SU-DHL-6 (cell line): ENCODE measurements at regions not wholly inside any gene's neighbourhood (a gene's known extent, or its start where the extent isn't known, plus 50 kb on each side); places are given as distances from the start of the nearest gene placed in this dataset.

Experiments
- H2AFZ ChIP-seq: fragments of 200-600 bp; sonication (generic); 2 replicates; pipeline ENCODE4 v1.6.1; 2014; ENCODE audit warnings: low read depth, mild to moderate bottlenecking, moderate library complexity, mixed read lengths, antibody characterized with exemption, low read length; ENCODE audit not compliant: severe bottlenecking
- H3F3A ChIP-seq: fragments of 200-600 bp; shearing (Covaris generic); 2 replicates; pipeline ENCODE4 v1.6.0; 2016; ENCODE audit warnings: antibody characterized with exemption, mild to moderate bottlenecking; ENCODE audit not compliant: insufficient read depth
- H3K27ac ChIP-seq: fragments of 200-600 bp; sonication (generic); 2 replicates; pipeline ENCODE4 v1.5.1; 2016; ENCODE audit warnings: low read depth, mild to moderate bottlenecking, low read length, moderate library complexity, mixed read lengths
- H3K27me3 ChIP-seq: fragments of 200-600 bp; sonication (generic), shearing (Covaris generic); 2 replicates; pipeline ENCODE4 v1.6.0; 2014; ENCODE audit warnings: mild to moderate bottlenecking, low read length
- H3K36me3 ChIP-seq: fragments of 200-600 bp; sonication (generic); 2 replicates; pipeline ENCODE4 v1.6.1; 2014; ENCODE audit warnings: mild to moderate bottlenecking, low read length, mixed read lengths
- H3K4me2 ChIP-seq: fragments of 300-600, 200-600 bp; shearing (Covaris generic), sonication (generic); 2 replicates; pipeline ENCODE4 v1.6.0; 2014; ENCODE audit warnings: low read length, low read depth, mild to moderate bottlenecking; ENCODE audit not compliant: poor library complexity, severe bottlenecking
- H3K4me3 ChIP-seq: fragments of 200-600 bp; sonication (generic); 2 replicates; pipeline ENCODE4 v1.5.1; 2014; ENCODE audit warnings: antibody characterized with exemption, low read length, mild to moderate bottlenecking, mixed read lengths; ENCODE audit not compliant: insufficient read depth, poor library complexity, severe bottlenecking
- H3K79me2 ChIP-seq: fragments of 200-600 bp; sonication (generic); 2 replicates; pipeline ENCODE4 v1.6.1; 2014; ENCODE audit warnings: mild to moderate bottlenecking, low read length, moderate library complexity; ENCODE audit not compliant: insufficient read depth
- H3K9ac ChIP-seq: fragments of 200-600 bp; sonication (generic); 2 replicates; pipeline ENCODE4 v1.7.0; 2014; ENCODE audit warnings: mild to moderate bottlenecking, low read length
- H3K9me2 ChIP-seq: fragments of 200-600 bp; sonication (generic); replicated peaks from 2 replicates; pipeline ENCODE4 v1.6.1; 2014; ENCODE audit warnings: low read length; ENCODE audit not compliant: insufficient read depth
- H3K9me3 ChIP-seq: fragments of 200-600 bp; sonication (generic); 2 replicates; pipeline ENCODE4 v1.6.1; 2014; ENCODE audit warnings: low read length, mixed read lengths; ENCODE audit not compliant: insufficient read depth
- H4K20me1 ChIP-seq: fragments of 200-600 bp; sonication (generic); 2 replicates; pipeline ENCODE4 v1.6.1; 2014; ENCODE audit warnings: low read depth, mild to moderate bottlenecking, antibody characterized with exemption, low read length, moderate library complexity, mixed read lengths
- CTCF ChIP-seq: fragments of 200-600 bp; sonication (generic); IDR thresholded peaks from one replicate; pipeline ENCODE4 v1.5.1; 2017; ENCODE audit warnings: antibody characterized with exemption, mild to moderate bottlenecking, low read length, moderate library complexity; ENCODE audit not compliant: insufficient read depth, poor library complexity, severe bottlenecking
- EZH2phosphoT487 ChIP-seq: fragments of 200-600 bp; sonication (generic), shearing (Covaris generic); conservative IDR thresholded peaks from 2 replicates; pipeline ENCODE4 v1.6.1; 2018; ENCODE audit warnings: mild to moderate bottlenecking, antibody characterized with exemption, low read length, moderate library complexity, mixed read lengths

GRCh38 chr9:88280816-88281382 lies 107.3 kb upstream of the SPIN1 start:
- Histone ChIP-seq H3K27me3 (no peaks in the 10 kb centered on the region), H3K36me3 (no peaks in the 10 kb centered on the region), H3K9me2 (no peaks in the 10 kb centered on the region), H3K4me3 (no peak overlapping the region), H2AFZ (no peak overlapping the region), H3F3A (no peaks in the 10 kb centered on the region), H3K79me2 (no peaks in the 10 kb centered on the region), H3K27ac (no peak overlapping the region), H3K9me3 (no peaks in the 10 kb centered on the region), H4K20me1 (no peaks in the 10 kb centered on the region), H3K4me2 (no peak overlapping the region), H3K9ac (no peak overlapping the region)
- TF ChIP-seq CTCF (no peak), EZH2phosphoT487 (no peak)

- TF ChIP-seq CTCF (no peak), EZH2phosphoT487 (no peak)
- no peaks in the 10 kb centered on the region for H3K79me2 ChIP-seq
- no peaks in the 10 kb centered on the region for H3F3A ChIP-seq
- no peaks in the 10 kb centered on the region for H3K27me3 ChIP-seq
- no peak overlapping the region for H3K9ac ChIP-seq
- H4K20me1 ChIP-seq = no peaks in the 10 kb centered on the region
- H3K4me3 ChIP-seq = no peak overlapping the region
- no peak overlapping the region for H3K4me2 ChIP-seq
- no peak overlapping the region for H2AFZ ChIP-seq
- no peak overlapping the region for H3K27ac ChIP-seq
- H3K36me3 ChIP-seq = no peaks in the 10 kb centered on the region
- no peaks in the 10 kb centered on the region for H3K9me3 ChIP-seq
- H3K9me2 ChIP-seq = no peaks in the 10 kb centered on the region
These were observed 110.2 kb upstream of the SPIN1 start for GRCh38 chr9:88278036-88278435.

- no peak for TF ChIP-seq EZH2phosphoT487
- no peak for TF ChIP-seq CTCF
- no peaks in the 10 kb centered on the region for H3F3A ChIP-seq
- no peaks in the 10 kb centered on the region for H3K9me2 ChIP-seq
- H3K4me3 ChIP-seq = no peak overlapping the region
- H3K27me3 ChIP-seq = no peaks in the 10 kb centered on the region
- no peaks in the 10 kb centered on the region for H3K36me3 ChIP-seq
- H3K9me3 ChIP-seq = no peaks in the 10 kb centered on the region
- H3K79me2 ChIP-seq = no peaks in the 10 kb centered on the region
- H4K20me1 ChIP-seq = no peaks in the 10 kb centered on the region
- no peak overlapping the region for H3K4me2 ChIP-seq
- no peak overlapping the region for H2AFZ ChIP-seq
- no peak overlapping the region for H3K9ac ChIP-seq
- no peak overlapping the region for H3K27ac ChIP-seq
These were observed 114.2 kb upstream of the SPIN1 start for GRCh38 chr9:88274078-88274477.
